ENCODE measurements at regions not wholly inside any gene's neighbourhood (a gene's known extent, or its start where the extent isn't known, plus 50 kb on each side); places are given as distances from the start of the nearest gene placed in this dataset.

DNA sequence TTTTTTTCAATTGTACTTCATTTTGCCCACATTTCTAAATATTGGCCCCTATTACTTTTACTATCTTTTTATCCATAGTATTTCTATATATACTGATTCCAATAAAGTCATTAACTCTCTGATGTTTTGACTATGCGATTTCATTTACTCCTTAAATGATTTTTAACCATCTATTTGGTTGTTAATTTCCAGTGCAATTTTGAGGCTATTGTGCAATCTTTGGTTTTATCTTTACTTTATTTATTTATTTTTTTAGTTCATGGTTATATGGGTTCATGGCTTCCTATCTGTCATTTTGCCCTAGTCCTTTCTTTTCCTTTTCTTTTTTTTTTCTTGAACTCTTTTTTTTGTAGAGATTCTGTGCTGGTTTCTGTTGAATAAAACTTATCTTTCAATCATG, 1408.0 kb upstream of the GBE1 start:
- TF ChIP-seq, protein P1, sequence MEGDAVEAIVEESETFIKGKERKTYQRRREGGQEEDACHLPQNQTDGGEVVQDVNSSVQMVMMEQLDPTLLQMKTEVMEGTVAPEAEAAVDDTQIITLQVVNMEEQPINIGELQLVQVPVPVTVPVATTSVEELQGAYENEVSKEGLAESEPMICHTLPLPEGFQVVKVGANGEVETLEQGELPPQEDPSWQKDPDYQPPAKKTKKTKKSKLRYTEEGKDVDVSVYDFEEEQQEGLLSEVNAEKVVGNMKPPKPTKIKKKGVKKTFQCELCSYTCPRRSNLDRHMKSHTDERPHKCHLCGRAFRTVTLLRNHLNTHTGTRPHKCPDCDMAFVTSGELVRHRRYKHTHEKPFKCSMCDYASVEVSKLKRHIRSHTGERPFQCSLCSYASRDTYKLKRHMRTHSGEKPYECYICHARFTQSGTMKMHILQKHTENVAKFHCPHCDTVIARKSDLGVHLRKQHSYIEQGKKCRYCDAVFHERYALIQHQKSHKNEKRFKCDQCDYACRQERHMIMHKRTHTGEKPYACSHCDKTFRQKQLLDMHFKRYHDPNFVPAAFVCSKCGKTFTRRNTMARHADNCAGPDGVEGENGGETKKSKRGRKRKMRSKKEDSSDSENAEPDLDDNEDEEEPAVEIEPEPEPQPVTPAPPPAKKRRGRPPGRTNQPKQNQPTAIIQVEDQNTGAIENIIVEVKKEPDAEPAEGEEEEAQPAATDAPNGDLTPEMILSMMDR (conservative IDR thresholded peaks at IDR 0.05; ENCODE audit: low read depth in 2 of 2): no peak
- TF ChIP-seq, protein P2, sequence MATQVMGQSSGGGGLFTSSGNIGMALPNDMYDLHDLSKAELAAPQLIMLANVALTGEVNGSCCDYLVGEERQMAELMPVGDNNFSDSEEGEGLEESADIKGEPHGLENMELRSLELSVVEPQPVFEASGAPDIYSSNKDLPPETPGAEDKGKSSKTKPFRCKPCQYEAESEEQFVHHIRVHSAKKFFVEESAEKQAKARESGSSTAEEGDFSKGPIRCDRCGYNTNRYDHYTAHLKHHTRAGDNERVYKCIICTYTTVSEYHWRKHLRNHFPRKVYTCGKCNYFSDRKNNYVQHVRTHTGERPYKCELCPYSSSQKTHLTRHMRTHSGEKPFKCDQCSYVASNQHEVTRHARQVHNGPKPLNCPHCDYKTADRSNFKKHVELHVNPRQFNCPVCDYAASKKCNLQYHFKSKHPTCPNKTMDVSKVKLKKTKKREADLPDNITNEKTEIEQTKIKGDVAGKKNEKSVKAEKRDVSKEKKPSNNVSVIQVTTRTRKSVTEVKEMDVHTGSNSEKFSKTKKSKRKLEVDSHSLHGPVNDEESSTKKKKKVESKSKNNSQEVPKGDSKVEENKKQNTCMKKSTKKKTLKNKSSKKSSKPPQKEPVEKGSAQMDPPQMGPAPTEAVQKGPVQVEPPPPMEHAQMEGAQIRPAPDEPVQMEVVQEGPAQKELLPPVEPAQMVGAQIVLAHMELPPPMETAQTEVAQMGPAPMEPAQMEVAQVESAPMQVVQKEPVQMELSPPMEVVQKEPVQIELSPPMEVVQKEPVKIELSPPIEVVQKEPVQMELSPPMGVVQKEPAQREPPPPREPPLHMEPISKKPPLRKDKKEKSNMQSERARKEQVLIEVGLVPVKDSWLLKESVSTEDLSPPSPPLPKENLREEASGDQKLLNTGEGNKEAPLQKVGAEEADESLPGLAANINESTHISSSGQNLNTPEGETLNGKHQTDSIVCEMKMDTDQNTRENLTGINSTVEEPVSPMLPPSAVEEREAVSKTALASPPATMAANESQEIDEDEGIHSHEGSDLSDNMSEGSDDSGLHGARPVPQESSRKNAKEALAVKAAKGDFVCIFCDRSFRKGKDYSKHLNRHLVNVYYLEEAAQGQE (IDR thresholded peaks at IDR 0.05; ENCODE audit: unreplicated experiment): no peak
- no peak for TF ChIP-seq POLR2AphosphoS5 (IDR thresholded peaks at IDR 0.05; ENCODE audit: low read depth)
- TF ChIP-seq ETS1 (IDR thresholded peaks at IDR 0.05): no peak
- TF ChIP-seq EZH2 (IDR thresholded peaks at IDR 0.05; ENCODE audit: low read depth, unreplicated experiment): no peak
- TF ChIP-seq CREB1 (CRISPR knock-in tag; IDR thresholded peaks at IDR 0.05; ENCODE audit: low read depth): no peak
- no peak for TF ChIP-seq EZH2phosphoT487 (IDR thresholded peaks at IDR 0.05; ENCODE audit: unreplicated experiment)
- no peak for TF ChIP-seq STAT1 (IDR thresholded peaks at IDR 0.05; ENCODE audit: unreplicated experiment)
